ENCODE measurements at regions not wholly inside any gene's neighbourhood (a gene's known extent, or its start where the extent isn't known, plus 50 kb on each side); places are given as distances from the start of the nearest gene placed in this dataset.

- no peak overlapping the region for H3K4me3 ChIP-seq (ENCODE audit: low read length in 2 of 2)
- H3K27ac ChIP-seq (ENCODE audit: low read length), result no peak overlapping the region
- no peaks in the 10 kb centered on the region for H3K4me1 ChIP-seq (ENCODE audit: control insufficient read depth, insufficient read depth, low read length)
- H3K36me3 ChIP-seq (ENCODE audit: control insufficient read depth in 2 of 2, insufficient read depth in 2 of 2, low read length in 2 of 2), result no peaks in the 10 kb centered on the region
- H3K9ac ChIP-seq (ENCODE audit: low read length in 2 of 2), result no peak overlapping the region
- H3K27me3 ChIP-seq (ENCODE audit: control insufficient read depth in 1 of 2, insufficient read depth in 2 of 2, low read length in 2 of 2), result no peaks in the 10 kb centered on the region
- no peaks in the 10 kb centered on the region for H3K9me3 ChIP-seq (ENCODE audit: control insufficient read depth in 2 of 2, low read length in 2 of 2)
Observed at GRCh38 chrX:16487620-16488385, 162.2 kb upstream of the S100G start.

GRCh38 chrX:16488959-16489358 lies 161.0 kb upstream of the S100G start:
- Histone ChIP-seq H3K9me3 (ENCODE audit: control insufficient read depth in 2 of 2, low read length in 2 of 2) (no peaks in the 10 kb centered on the region), H3K4me1 (ENCODE audit: control insufficient read depth, insufficient read depth, low read length) (no peaks in the 10 kb centered on the region), H3K4me3 (ENCODE audit: low read length in 2 of 2) (no peak overlapping the region), H3K27me3 (ENCODE audit: control insufficient read depth in 1 of 2, insufficient read depth in 2 of 2, low read length in 2 of 2) (no peaks in the 10 kb centered on the region), H3K9ac (ENCODE audit: low read length in 2 of 2) (no peak overlapping the region), H3K36me3 (ENCODE audit: control insufficient read depth in 2 of 2, insufficient read depth in 2 of 2, low read length in 2 of 2) (no peaks in the 10 kb centered on the region), H3K27ac (ENCODE audit: low read length) (no peak overlapping the region)

GRCh38 chrX:16491461-16491860 lies 158.5 kb upstream of the S100G start:
- Histone ChIP-seq H3K4me3 (ENCODE audit: low read length in 2 of 2) (no peak overlapping the region), H3K36me3 (ENCODE audit: control insufficient read depth in 2 of 2, insufficient read depth in 2 of 2, low read length in 2 of 2) (no peaks in the 10 kb centered on the region), H3K27ac (ENCODE audit: low read length) (no peak overlapping the region), H3K9ac (ENCODE audit: low read length in 2 of 2) (no peak overlapping the region), H3K4me1 (ENCODE audit: control insufficient read depth, insufficient read depth, low read length) (no peaks in the 10 kb centered on the region), H3K9me3 (ENCODE audit: control insufficient read depth in 2 of 2, low read length in 2 of 2) (no peaks in the 10 kb centered on the region), H3K27me3 (ENCODE audit: control insufficient read depth in 1 of 2, insufficient read depth in 2 of 2, low read length in 2 of 2) (no peaks in the 10 kb centered on the region)

GRCh38 chrX:16496175-16496574 lies 153.8 kb upstream of the S100G start:
- no peaks in the 10 kb centered on the region for H3K27me3 ChIP-seq (ENCODE audit: control insufficient read depth in 1 of 2, insufficient read depth in 2 of 2, low read length in 2 of 2)
- H3K9ac ChIP-seq (ENCODE audit: low read length in 2 of 2), result no peak overlapping the region
- no peaks in the 10 kb centered on the region for H3K9me3 ChIP-seq (ENCODE audit: control insufficient read depth in 2 of 2, low read length in 2 of 2)

GRCh38 chrX:16511796-16512776 lies 137.9 kb upstream of the S100G start:
- Histone ChIP-seq H3K4me1 (ENCODE audit: control insufficient read depth, insufficient read depth, low read length) (no peaks in the 10 kb centered on the region), H3K27ac (ENCODE audit: low read length) (no peak overlapping the region), H3K9ac (ENCODE audit: low read length in 2 of 2) (no peak overlapping the region), H3K36me3 (ENCODE audit: control insufficient read depth in 2 of 2, insufficient read depth in 2 of 2, low read length in 2 of 2) (no peaks in the 10 kb centered on the region), H3K27me3 (ENCODE audit: control insufficient read depth in 1 of 2, insufficient read depth in 2 of 2, low read length in 2 of 2) (no peaks in the 10 kb centered on the region), H3K9me3 (ENCODE audit: control insufficient read depth in 2 of 2, low read length in 2 of 2) (no peaks in the 10 kb centered on the region), H3K4me3 (ENCODE audit: low read length in 2 of 2) (no peak overlapping the region)

More at GRCh38 chrX:16496175-16496574, 153.8 kb upstream of the S100G start:
- Histone ChIP-seq H3K36me3 (ENCODE audit: control insufficient read depth in 2 of 2, insufficient read depth in 2 of 2, low read length in 2 of 2) (no peaks in the 10 kb centered on the region), H3K4me3 (ENCODE audit: low read length in 2 of 2) (no peak overlapping the region), H3K27ac (ENCODE audit: low read length) (no peak overlapping the region), H3K4me1 (ENCODE audit: control insufficient read depth, insufficient read depth, low read length) (no peaks in the 10 kb centered on the region)

- H3K27ac ChIP-seq (ENCODE audit: low read length), result no peak overlapping the region
- no peaks in the 10 kb centered on the region for H3K9me3 ChIP-seq (ENCODE audit: control insufficient read depth in 2 of 2, low read length in 2 of 2)
- no peak overlapping the region for H3K4me3 ChIP-seq (ENCODE audit: low read length in 2 of 2)
- no peaks in the 10 kb centered on the region for H3K4me1 ChIP-seq (ENCODE audit: control insufficient read depth, insufficient read depth, low read length)
- H3K27me3 ChIP-seq (ENCODE audit: control insufficient read depth in 1 of 2, insufficient read depth in 2 of 2, low read length in 2 of 2), result no peaks in the 10 kb centered on the region
- no peak overlapping the region for H3K9ac ChIP-seq (ENCODE audit: low read length in 2 of 2)
- no peaks in the 10 kb centered on the region for H3K36me3 ChIP-seq (ENCODE audit: control insufficient read depth in 2 of 2, insufficient read depth in 2 of 2, low read length in 2 of 2)
Observed at GRCh38 chrX:16516232-16516876, 133.6 kb upstream of the S100G start.

GRCh38 chrX:16517039-16517605 lies 132.8 kb upstream of the S100G start:
- Histone ChIP-seq H3K36me3 (ENCODE audit: control insufficient read depth in 2 of 2, insufficient read depth in 2 of 2, low read length in 2 of 2) (no peaks in the 10 kb centered on the region), H3K4me3 (ENCODE audit: low read length in 2 of 2) (no peak overlapping the region), H3K4me1 (ENCODE audit: control insufficient read depth, insufficient read depth, low read length) (no peaks in the 10 kb centered on the region), H3K9me3 (ENCODE audit: control insufficient read depth in 2 of 2, low read length in 2 of 2) (no peaks in the 10 kb centered on the region), H3K27me3 (ENCODE audit: control insufficient read depth in 1 of 2, insufficient read depth in 2 of 2, low read length in 2 of 2) (no peaks in the 10 kb centered on the region), H3K9ac (ENCODE audit: low read length in 2 of 2) (no peak overlapping the region), H3K27ac (ENCODE audit: low read length) (no peak overlapping the region)

- no peaks in the 10 kb centered on the region for H3K27me3 ChIP-seq (ENCODE audit: control insufficient read depth in 1 of 2, insufficient read depth in 2 of 2, low read length in 2 of 2)
- no peak overlapping the region for H3K4me3 ChIP-seq (ENCODE audit: low read length in 2 of 2)
- no peaks in the 10 kb centered on the region for H3K9me3 ChIP-seq (ENCODE audit: control insufficient read depth in 2 of 2, low read length in 2 of 2)
Observed at GRCh38 chrX:16518131-16518530, 131.8 kb upstream of the S100G start.

GRCh38 chrX:16524316-16524715 lies 125.6 kb upstream of the S100G start:
- H3K27me3 ChIP-seq (ENCODE audit: control insufficient read depth in 1 of 2, insufficient read depth in 2 of 2, low read length in 2 of 2), result peaks cover 0 to 3% of the 10 kb centered on the region in 2 donors
- no peak overlapping the region for H3K4me3 ChIP-seq (ENCODE audit: low read length in 2 of 2)
- no peaks in the 10 kb centered on the region for H3K36me3 ChIP-seq (ENCODE audit: control insufficient read depth in 2 of 2, insufficient read depth in 2 of 2, low read length in 2 of 2)
- no peak overlapping the region for H3K27ac ChIP-seq (ENCODE audit: low read length)
- no peak overlapping the region for H3K9ac ChIP-seq (ENCODE audit: low read length in 2 of 2)
- H3K4me1 ChIP-seq (ENCODE audit: control insufficient read depth, insufficient read depth, low read length), result no peaks in the 10 kb centered on the region
- H3K9me3 ChIP-seq (ENCODE audit: control insufficient read depth in 2 of 2, low read length in 2 of 2), result peaks cover 0 to 3% of the 10 kb centered on the region in 2 donors

More at GRCh38 chrX:16518131-16518530, 131.8 kb upstream of the S100G start:
- Histone ChIP-seq H3K27ac (ENCODE audit: low read length) (no peak overlapping the region), H3K36me3 (ENCODE audit: control insufficient read depth in 2 of 2, insufficient read depth in 2 of 2, low read length in 2 of 2) (no peaks in the 10 kb centered on the region), H3K9ac (ENCODE audit: low read length in 2 of 2) (no peak overlapping the region), H3K4me1 (ENCODE audit: control insufficient read depth, insufficient read depth, low read length) (no peaks in the 10 kb centered on the region)

- Histone ChIP-seq H3K27me3 (ENCODE audit: control insufficient read depth in 1 of 2, insufficient read depth in 2 of 2, low read length in 2 of 2) (peaks cover 0 to 3% of the 10 kb centered on the region in 2 donors), H3K27ac (ENCODE audit: low read length) (no peak overlapping the region), H3K4me3 (ENCODE audit: low read length in 2 of 2) (no peak overlapping the region), H3K9me3 (ENCODE audit: control insufficient read depth in 2 of 2, low read length in 2 of 2) (peaks cover 0 to 3% of the 10 kb centered on the region in 2 donors), H3K9ac (ENCODE audit: low read length in 2 of 2) (no peak overlapping the region), H3K4me1 (ENCODE audit: control insufficient read depth, insufficient read depth, low read length) (no peaks in the 10 kb centered on the region), H3K36me3 (ENCODE audit: control insufficient read depth in 2 of 2, insufficient read depth in 2 of 2, low read length in 2 of 2) (no peaks in the 10 kb centered on the region)
Observed at GRCh38 chrX:16526003-16526402, 124.0 kb upstream of the S100G start.

All from stomach smooth muscle (tissue), 2 donors.